ENCODE measurements at regions not wholly inside any gene's neighbourhood (a gene's known extent, or its start where the extent isn't known, plus 50 kb on each side); places are given as distances from the start of the nearest gene placed in this dataset.

DNA sequence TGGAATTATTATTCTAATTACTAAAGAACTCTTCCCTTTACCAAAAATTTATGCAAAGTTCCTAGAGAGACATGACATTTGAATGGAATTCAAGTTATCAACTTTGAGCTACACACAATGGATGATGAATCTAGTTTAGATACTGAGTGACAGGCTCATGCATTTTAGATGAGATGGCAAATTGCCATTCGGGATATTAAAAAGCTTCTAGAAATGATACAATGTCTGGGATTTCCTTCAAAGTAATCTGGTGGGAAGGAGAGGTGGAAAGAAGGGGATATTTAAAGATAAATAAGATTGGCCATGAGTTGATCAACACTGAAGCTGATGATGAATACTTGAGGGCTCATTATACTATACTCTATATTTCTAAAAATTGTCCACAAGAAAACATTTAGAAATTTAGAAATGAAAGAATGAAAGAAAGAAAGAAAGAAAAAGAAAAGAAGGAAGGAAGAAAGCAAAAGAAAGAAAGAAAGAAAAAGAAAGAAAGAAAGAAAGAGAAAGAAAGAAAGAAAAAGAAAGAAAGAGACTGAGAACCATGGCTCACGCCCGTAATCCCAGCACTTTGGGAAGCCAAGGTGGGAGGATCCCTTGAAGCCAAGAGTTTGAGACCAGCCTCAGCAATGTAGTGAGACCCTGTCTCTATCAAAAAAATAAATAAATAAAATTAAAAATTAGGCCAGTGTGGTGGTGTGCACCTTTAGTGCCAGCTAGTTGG, 62.6 kb upstream of the NEDD4L start:
- no peak overlapping the region for H3K4me3 ChIP-seq (ENCODE audit: low read depth, low read length)
- DNase-seq (ENCODE audit: low read depth, low spot score), result no peak
- no peak for TF ChIP-seq CTCF (IDR thresholded peaks at IDR 0.05; ENCODE audit: low read depth, low read length)
- in situ Hi-C loops (cut with HindIII; ENCODE audit: low sequenced_read_pairs), result no loop called here

GRCh38 chr18:57980573-57981307, 63.3 kb upstream of the NEDD4L start:
- H3K4me3 ChIP-seq (ENCODE audit: low read depth, low read length), result no peak overlapping the region
- in situ Hi-C loops (cut with HindIII; ENCODE audit: low sequenced_read_pairs), result no loop called here
- TF ChIP-seq CTCF (IDR thresholded peaks at IDR 0.05; ENCODE audit: low read depth, low read length), result no peak
- no peak for DNase-seq (ENCODE audit: low read depth, low spot score)

GRCh38 chr18:57976230-57976773, 67.7 kb upstream of the NEDD4L start:
- in situ Hi-C loops (cut with HindIII; ENCODE audit: low sequenced_read_pairs), result no loop called here
- no peak for TF ChIP-seq CTCF (IDR thresholded peaks at IDR 0.05; ENCODE audit: low read depth, low read length)
- H3K4me3 ChIP-seq (ENCODE audit: low read depth, low read length), result no peak overlapping the region
- no peak for DNase-seq (ENCODE audit: low read depth, low spot score)

- H3K4me3 ChIP-seq (ENCODE audit: low read depth, low read length), result no peak overlapping the region
- no peak for TF ChIP-seq CTCF (IDR thresholded peaks at IDR 0.05; ENCODE audit: low read depth, low read length)
- DNase-seq (ENCODE audit: low read depth, low spot score), result no peak
- in situ Hi-C loops (cut with HindIII; ENCODE audit: low sequenced_read_pairs), result no loop called here
Observed at GRCh38 chr18:57975805-57976204, 68.2 kb upstream of the NEDD4L start.

DNA sequence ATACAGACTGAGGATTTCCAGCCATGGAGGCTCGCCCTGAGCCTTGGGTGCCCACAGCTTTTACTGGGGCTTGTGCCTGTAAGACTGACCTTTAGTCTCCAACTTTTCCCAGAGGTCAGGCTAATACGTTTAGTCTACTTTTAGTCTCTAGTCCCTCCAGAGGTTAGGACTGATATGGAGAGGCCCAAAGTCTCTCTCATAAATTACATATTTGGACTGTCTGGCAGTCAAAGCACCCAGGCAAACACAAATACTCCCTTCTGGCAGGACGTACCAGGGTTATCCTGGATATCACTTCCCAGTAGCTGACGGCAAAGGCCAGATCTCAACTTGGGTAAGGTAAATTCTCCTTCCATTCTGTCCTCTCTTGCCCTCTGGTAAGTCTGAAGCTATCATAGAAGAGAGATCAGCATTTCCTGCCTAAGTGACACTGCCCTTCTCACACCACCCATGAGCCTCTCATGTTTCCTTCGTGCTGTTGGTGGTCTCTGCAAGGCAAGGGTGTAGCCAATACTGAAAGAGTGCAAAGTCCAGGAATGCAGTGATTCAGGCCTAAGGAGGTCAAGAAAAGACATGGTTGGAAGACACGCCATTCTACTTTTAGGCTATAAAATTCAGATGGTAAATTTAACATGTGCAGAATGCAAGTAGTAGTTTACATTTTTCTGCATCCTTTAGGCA, 69.3 kb upstream of the NEDD4L start:
- TF ChIP-seq CTCF (IDR thresholded peaks at IDR 0.05; ENCODE audit: low read depth, low read length), result no peak
- no peak for DNase-seq (ENCODE audit: low read depth, low spot score)
- H3K4me3 ChIP-seq (ENCODE audit: low read depth, low read length), result no peak overlapping the region
- in situ Hi-C loops (cut with HindIII; ENCODE audit: low sequenced_read_pairs), result no loop called here

DNA sequence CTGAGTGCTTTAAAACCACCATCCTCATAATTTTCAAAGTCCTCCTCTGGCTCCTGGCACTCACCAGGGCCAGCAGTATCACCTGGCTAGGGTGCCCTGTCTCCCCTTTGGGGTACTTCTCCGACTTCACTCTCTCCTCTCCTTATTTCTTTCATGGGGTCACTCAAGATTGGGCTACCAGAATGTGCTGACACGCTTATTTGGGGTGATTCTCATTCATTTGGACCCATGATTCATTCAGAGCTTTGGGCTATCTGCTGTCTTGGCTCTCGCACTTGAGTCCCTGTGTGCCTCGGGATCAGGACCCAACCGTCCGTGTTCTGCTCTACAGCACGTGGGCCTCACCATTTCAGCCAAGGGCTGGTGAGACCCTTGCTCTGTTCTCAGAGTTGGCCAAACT, 70.1 kb upstream of the NEDD4L start:
- no peak for DNase-seq (ENCODE audit: low read depth, low spot score)
- no peak for TF ChIP-seq CTCF (IDR thresholded peaks at IDR 0.05; ENCODE audit: low read depth, low read length)
- no peak overlapping the region for H3K4me3 ChIP-seq (ENCODE audit: low read depth, low read length)
- in situ Hi-C loops (cut with HindIII; ENCODE audit: low sequenced_read_pairs), result no loop called here

All from astrocyte of the spinal cord (primary cell).